Keratinocyte (primary cell): ENCODE measurements at regions not wholly inside any gene's neighbourhood (a gene's known extent, or its start where the extent isn't known, plus 50 kb on each side); places are given as distances from the start of the nearest gene placed in this dataset.

Source experiments
- CTCF ChIP-seq, 3 experiments: IDR thresholded peaks in 1 of 3; conservative IDR thresholded peaks in 1 of 3; optimal IDR thresholded peaks in 1 of 3; 2 replicates in 2 of 3; 3 replicates in 1 of 3; pipeline versions ENCODE3 to v1.5.1; 2011; ENCODE audit warnings: low read length in 3 of 3, mild to moderate bottlenecking in 3 of 3, moderate library complexity in 2 of 3, control low read depth in 1 of 3, inconsistent platforms in 1 of 3; ENCODE audit not compliant: insufficient read depth in 2 of 3; ENCODE audit errors: extremely low read depth in 1 of 3
- EZH2 ChIP-seq: IDR thresholded peaks from one replicate; pipeline ENCODE4 v1.6.1; 2012; ENCODE audit warnings: inconsistent platforms, mild to moderate bottlenecking, low read length, moderate library complexity

DNA sequence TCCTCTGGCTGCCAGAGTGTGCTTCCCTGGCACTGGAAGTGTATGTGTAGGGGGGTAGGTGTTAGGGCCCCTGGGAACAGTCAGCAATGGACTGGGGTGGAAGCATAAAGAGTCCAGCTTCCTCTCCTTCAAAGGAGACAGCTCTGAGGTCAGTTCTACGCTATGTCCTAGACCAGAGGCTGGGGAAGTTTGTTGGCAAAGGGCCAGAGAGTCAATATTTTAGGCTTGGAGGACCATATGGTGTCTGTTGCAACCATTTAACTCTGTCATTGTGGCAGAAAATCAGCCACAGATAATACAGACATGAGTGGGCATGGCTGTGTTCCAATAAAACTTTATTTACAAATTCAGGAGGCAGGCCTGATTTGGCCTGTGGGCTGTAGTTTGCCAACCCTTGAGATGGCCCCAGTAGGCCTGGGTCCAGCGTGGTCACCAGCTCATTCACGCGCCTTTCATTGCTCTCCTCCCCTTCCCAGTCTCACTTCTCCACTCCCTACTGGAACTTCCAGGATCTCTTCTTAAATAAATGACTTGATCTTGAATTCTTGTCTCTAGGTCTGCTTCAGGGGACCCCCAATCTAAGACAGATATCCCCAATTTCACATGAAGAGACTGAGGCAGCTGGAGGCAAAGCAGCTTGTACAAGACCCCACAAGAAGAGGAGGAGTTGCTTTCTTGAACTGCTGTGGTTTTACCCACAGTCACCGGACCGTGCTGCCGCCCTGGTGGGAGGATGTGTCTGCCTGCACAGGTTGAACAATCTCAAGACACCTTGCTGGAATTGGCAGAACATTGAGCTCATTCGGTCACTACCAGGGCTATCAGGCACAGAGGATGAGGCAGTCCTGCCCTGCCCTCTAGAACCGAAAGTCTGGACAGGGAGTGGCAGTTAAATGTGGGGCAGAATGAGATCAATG lies 162.4 kb upstream of the POU3F1 start:
- TF ChIP-seq CTCF (optimal IDR thresholded peaks at IDR 0.05 in 1 of 3, IDR thresholded peaks at IDR 0.05 in 1 of 3, conservative IDR thresholded peaks at IDR 0.05 in 1 of 3; ENCODE audit: extremely low read depth in 1 of 3, insufficient read depth in 2 of 3, low read length in 3 of 3) (peak in 1 of 3 experiments; percentile 7), EZH2 (no peak)
